ENCODE measurements at regions not wholly inside any gene's neighbourhood (a gene's known extent, or its start where the extent isn't known, plus 50 kb on each side); places are given as distances from the start of the nearest gene placed in this dataset.

GRCh38 chr1:229129301-229130027 lies 141.4 kb upstream of the RAB4A start:
- in situ Hi-C loops (cut with HindIII; ENCODE audit: extremely low pct_ligation_motif_present, low pct_unique_long_range_greater_than_20kb) (no loop called here), intact Hi-C loops (cut with micrococcal nuclease; ENCODE audit: unreplicated experiment) (loop anchor here (10.0 kb wide), 1 partner anchor 295 kb away; no protein-coding TSS in a partner anchor)
- no peaks in the 10 kb centered on the region for H3K27me3 ChIP-seq (ENCODE audit: control insufficient read depth in 1 of 2, insufficient read depth in 2 of 2, low read length in 2 of 2)
- 0 out of 2 replicates have a peak, but pooled peaks have one; percentile 7 for TF ChIP-seq BRD4 (CRISPR knock-in tag; IDR thresholded peaks at IDR 0.05)
- TF ChIP-seq ZNF780A (CRISPR knock-in tag; IDR thresholded peaks at IDR 0.05), result 0 out of 2 replicates have a peak, but pooled peaks have one; percentile 19
- TF ChIP-seq ZNF383 (CRISPR knock-in tag; IDR thresholded peaks at IDR 0.05; ENCODE audit: borderline replicate concordance), result 0 out of 2 replicates have a peak, but pooled peaks have one; percentile 56
- TF ChIP-seq ZNF572 (CRISPR knock-in tag; IDR thresholded peaks at IDR 0.05), result no peak
- peak; percentile 52; the same call in 1 of the 2 replicates for TF ChIP-seq ZBTB38 (CRISPR knock-in tag; IDR thresholded peaks at IDR 0.05)
- peak; percentile 17 for TF ChIP-seq ZNF883 (CRISPR knock-in tag; IDR thresholded peaks at IDR 0.05; ENCODE audit: not compliant biosample characterization)
- TF ChIP-seq ZNF790 (CRISPR knock-in tag; IDR thresholded peaks at IDR 0.05; ENCODE audit: borderline replicate concordance), result 0 out of 2 replicates have a peak, but pooled peaks have one; percentile 51
- TF ChIP-seq ZNF563 (CRISPR knock-in tag; IDR thresholded peaks at IDR 0.05), result 0 out of 2 replicates have a peak, but pooled peaks have one; percentile 45
- 0 out of 2 replicates have a peak, but pooled peaks have one; percentile 6 for TF ChIP-seq ZNF839 (CRISPR knock-in tag; IDR thresholded peaks at IDR 0.05; ENCODE audit: borderline replicate concordance)
- TF ChIP-seq RBM39 (IDR thresholded peaks at IDR 0.05; ENCODE audit: low read depth, low read length, poor library complexity, severe bottlenecking), result no peak
- 0 out of 2 replicates have a peak, but pooled peaks have one; percentile 12 for TF ChIP-seq HIVEP1 (CRISPR knock-in tag; IDR thresholded peaks at IDR 0.05)
- 0 out of 2 replicates have a peak, but pooled peaks have one; percentile 5 for TF ChIP-seq MTA1 (CRISPR knock-in tag; IDR thresholded peaks at IDR 0.05; ENCODE audit: borderline replicate concordance)
- TF ChIP-seq ZNF34 (CRISPR knock-in tag; IDR thresholded peaks at IDR 0.05; ENCODE audit: borderline replicate concordance), result 0 out of 2 replicates have a peak, but pooled peaks have one; percentile 18
- no peak for TF ChIP-seq ARNT (IDR thresholded peaks at IDR 0.05)
- no peak for TF ChIP-seq PAWR (CRISPR knock-in tag; IDR thresholded peaks at IDR 0.05; ENCODE audit: borderline replicate concordance)
- H2AFZ ChIP-seq (ENCODE audit: low read length), result no peak overlapping the region
- FAIRE-seq, result no peak
- ChIA-PET CTCF (ENCODE audit: low intra/inter-chr PET ratio, low total read pairs) (no interaction called here), POLR2A (interaction anchor here (0.7 to 4.8 kb wide), 31 partner anchors 8 to 393 kb away, joined by 3 to 56 read pairs (median 4); no protein-coding TSS in a partner anchor)
- H3K9me3 ChIP-seq (ENCODE audit: low read length), result peaks cover 9% of the 10 kb centered on the region
- H3K36me3 ChIP-seq (replicated peaks in 1 of 2; ENCODE audit: control insufficient read depth in 1 of 2, insufficient read depth in 2 of 2, low read length in 2 of 2), result no peaks in the 10 kb centered on the region
- peak overlapping the region; percentile 100 for H3K27ac ChIP-seq (ENCODE audit: extremely low read length, insufficient read depth, low read length)
- ATAC-seq, result no peak; the same call in 2 of the 3 replicates
- peak overlapping the region; percentile 66; the same call in 1 of the 2 replicates for H3K4me2 ChIP-seq (ENCODE audit: low read depth, low read length)
- H3K4me1 ChIP-seq (ENCODE audit: insufficient read depth, low read length), result peaks cover 89% of the 10 kb centered on the region
- BruUV-seq (replicated peaks), result no TSS peak
- DNase-seq (ENCODE audit: low spot score), result no peak
- peak overlapping the region; percentile 83 for H3K9ac ChIP-seq (ENCODE audit: insufficient read depth, low read depth, low read length)
- no peak overlapping the region for H3K4me3 ChIP-seq (replicated peaks in 1 of 3; ENCODE audit: insufficient read depth in 1 of 3, low read depth in 2 of 3, low read length in 3 of 3)
- 96% methylated on average over 7 of the region's 17 CpGs for WGBS (ENCODE audit: low lambda C conversion rate)
- no peaks in the 10 kb centered on the region for H3K79me2 ChIP-seq (ENCODE audit: insufficient read depth, low read length)
- H4K20me1 ChIP-seq (ENCODE audit: insufficient read depth, low read length), result no peaks in the 10 kb centered on the region

All from HepG2 (cell line).